ENCODE measurements at regions not wholly inside any gene's neighbourhood (a gene's known extent, or its start where the extent isn't known, plus 50 kb on each side); places are given as distances from the start of the nearest gene placed in this dataset.

- TF ChIP-seq POLR2AphosphoS5 (IDR thresholded peaks at IDR 0.05; ENCODE audit: borderline replicate concordance, low read depth, low read length) (no peak), EZH2 (IDR thresholded peaks at IDR 0.05) (no peak)
Measured at GRCh38 chr1:60156371-60156770, 82.8 kb upstream of the C1orf87 start.

Data from SK-N-MC (cell line).